ENCODE measurements at regions not wholly inside any gene's neighbourhood (a gene's known extent, or its start where the extent isn't known, plus 50 kb on each side); places are given as distances from the start of the nearest gene placed in this dataset.
"Not testable (repeated sequence)": the region's sequence is repeated elsewhere in the genome, so short reads cannot be mapped to it uniquely, and the experiment has no call there.

- CTCF ChIA-PET = no interaction called here
- H2AFZ ChIP-seq = no peak overlapping the region
- intact Hi-C loops (cut with micrococcal nuclease; ENCODE audit: unreplicated experiment) = no loop called here
These were observed 158.1 kb upstream of the ARHGAP42 start for GRCh38 chr11:100528872-100529416.

GRCh38 chr11:100531290-100531689 is 155.8 kb upstream of the ARHGAP42 start:
- H3K27ac ChIP-seq; POLR2A ChIA-PET (ENCODE audit: unreplicated experiment); H2AFZ ChIP-seq; H3K79me2 ChIP-seq (ENCODE audit: low read depth); H3K27me3 ChIP-seq (ENCODE audit: insufficient read depth, low read depth); H3F3A ChIP-seq (ENCODE audit: insufficient read depth, low read depth); H3K9me3 ChIP-seq (ENCODE audit: insufficient read depth, low read depth); DNase-seq; H3K36me3 ChIP-seq (ENCODE audit: low read depth); intact Hi-C loops (cut with micrococcal nuclease; ENCODE audit: unreplicated experiment); BruUV-seq (replicated peaks); H3K4me1 ChIP-seq (replicated peaks; ENCODE audit: insufficient read depth); CTCF ChIA-PET; H3K9me2 ChIP-seq (ENCODE audit: insufficient read depth); H3K4me2 ChIP-seq; H3K4me3 ChIP-seq; H4K20me1 ChIP-seq (ENCODE audit: insufficient read depth): not testable (repeated sequence)

More at GRCh38 chr11:100528872-100529416, 158.1 kb upstream of the ARHGAP42 start:
- Histone ChIP-seq H3K9me3 (ENCODE audit: insufficient read depth, low read depth) (0 out of 2 replicates have a peak, but pooled peaks cover 4% of the 10 kb centered on the region), H3K4me1 (replicated peaks; ENCODE audit: insufficient read depth) (no peaks in the 10 kb centered on the region), H3K4me2 (no peak overlapping the region), H3K27ac (no peak overlapping the region), H3F3A (ENCODE audit: insufficient read depth, low read depth) (no peaks in the 10 kb centered on the region), H3K27me3 (ENCODE audit: insufficient read depth, low read depth) (no peaks in the 10 kb centered on the region), H3K4me3 (no peak overlapping the region), H4K20me1 (ENCODE audit: insufficient read depth) (no peaks in the 10 kb centered on the region), H3K9me2 (ENCODE audit: insufficient read depth) (no peaks in the 10 kb centered on the region), H3K79me2 (ENCODE audit: low read depth) (no peaks in the 10 kb centered on the region), H3K36me3 (ENCODE audit: low read depth) (no peaks in the 10 kb centered on the region)
- BruUV-seq (replicated peaks) = no TSS peak
- TF ChIP-seq EZH2 (IDR thresholded peaks at IDR 0.05; ENCODE audit: low read depth) (no peak), CTCF (conservative IDR thresholded peaks at IDR 0.05) (no peak)
- no peak for DNase-seq
- POLR2A ChIA-PET (ENCODE audit: unreplicated experiment) = no interaction called here

GRCh38 chr11:100536979-100537378 is 150.1 kb upstream of the ARHGAP42 start:
- no peak for TF ChIP-seq EZH2 (IDR thresholded peaks at IDR 0.05; ENCODE audit: low read depth)
- TF ChIP-seq CTCF (conservative IDR thresholded peaks at IDR 0.05) = no peak
- no peaks in the 10 kb centered on the region for H3K4me1 ChIP-seq (replicated peaks; ENCODE audit: insufficient read depth)
- H3K4me2 ChIP-seq = no peak overlapping the region
- H3K36me3 ChIP-seq (ENCODE audit: low read depth) = no peaks in the 10 kb centered on the region
- intact Hi-C loops (cut with micrococcal nuclease; ENCODE audit: unreplicated experiment) = no loop called here
- no peak for DNase-seq
- H3K27ac ChIP-seq = no peak overlapping the region
- H3K79me2 ChIP-seq (ENCODE audit: low read depth) = no peaks in the 10 kb centered on the region
- CTCF ChIA-PET = no interaction called here
- no peaks in the 10 kb centered on the region for H3F3A ChIP-seq (ENCODE audit: insufficient read depth, low read depth)
- POLR2A ChIA-PET (ENCODE audit: unreplicated experiment) = no interaction called here
- H3K4me3 ChIP-seq = no peak overlapping the region
- H3K9me2 ChIP-seq (ENCODE audit: insufficient read depth) = no peaks in the 10 kb centered on the region; the same call in 1 of the 2 replicates
- H4K20me1 ChIP-seq (ENCODE audit: insufficient read depth) = no peaks in the 10 kb centered on the region
- no peak overlapping the region for H2AFZ ChIP-seq
- no TSS peak for BruUV-seq (replicated peaks)
- H3K9me3 ChIP-seq (ENCODE audit: insufficient read depth, low read depth) = no peaks in the 10 kb centered on the region
- no peaks in the 10 kb centered on the region for H3K27me3 ChIP-seq (ENCODE audit: insufficient read depth, low read depth)

DNA sequence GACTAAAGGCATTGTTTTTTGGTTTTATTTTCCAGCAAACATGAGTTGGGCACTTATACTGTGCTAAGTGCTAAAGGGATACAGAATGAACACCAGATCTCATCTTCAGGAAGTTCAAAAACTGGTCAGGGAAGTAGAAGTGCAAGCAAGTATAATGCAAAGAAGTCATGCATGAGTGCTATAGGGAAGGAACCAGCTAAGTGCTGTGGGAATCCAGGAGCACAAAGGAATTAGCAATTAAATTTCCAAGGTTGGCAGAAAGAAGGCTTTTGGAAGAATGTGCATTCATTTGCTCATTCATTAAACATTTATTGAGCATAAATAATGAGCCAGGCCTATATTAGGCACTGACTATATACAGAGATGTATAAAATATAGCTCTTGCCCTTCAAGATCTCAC is 143.7 kb upstream of the ARHGAP42 start:
- Histone ChIP-seq H3K79me2 (ENCODE audit: low read depth) (no peaks in the 10 kb centered on the region), H3K36me3 (ENCODE audit: low read depth) (no peaks in the 10 kb centered on the region), H3K9me2 (ENCODE audit: insufficient read depth) (no peaks in the 10 kb centered on the region; the same call in 1 of the 2 replicates), H3K4me2 (no peak overlapping the region), H4K20me1 (ENCODE audit: insufficient read depth) (no peaks in the 10 kb centered on the region), H3F3A (ENCODE audit: insufficient read depth, low read depth) (no peaks in the 10 kb centered on the region; the same call in 1 of the 2 replicates), H2AFZ (no peak overlapping the region), H3K27ac (no peak overlapping the region), H3K27me3 (ENCODE audit: insufficient read depth, low read depth) (no peaks in the 10 kb centered on the region), H3K4me1 (replicated peaks; ENCODE audit: insufficient read depth) (peaks cover 12% of the 10 kb centered on the region), H3K9me3 (ENCODE audit: insufficient read depth, low read depth) (no peaks in the 10 kb centered on the region), H3K4me3 (no peak overlapping the region)
- no peak for DNase-seq
- intact Hi-C loops (cut with micrococcal nuclease; ENCODE audit: unreplicated experiment) = no loop called here
- ChIA-PET POLR2A (ENCODE audit: unreplicated experiment) (no interaction called here), CTCF (no interaction called here)
- no TSS peak for BruUV-seq (replicated peaks)
- TF ChIP-seq CTCF (conservative IDR thresholded peaks at IDR 0.05) = no peak
- TF ChIP-seq EZH2 (IDR thresholded peaks at IDR 0.05; ENCODE audit: low read depth) = no peak
